Stimulated activated naive CD8-positive, alpha-beta T cell treated with anti-CD3 and anti-CD28 coated beads, Interleukin-15, Interleukin-2, amounts not matched to agents 100 U/mL and 50 U/mL, for 24 hours (primary cell): ENCODE measurements at regions not wholly inside any gene's neighbourhood (a gene's known extent, or its start where the extent isn't known, plus 50 kb on each side); places are given as distances from the start of the nearest gene placed in this dataset.

Source experiments
- ATAC-seq: fragments of 150-1000 bp; cut with Tn5 transposase; one replicate; pipeline ENCODE4 v1.10.0; 2021
- DNase-seq: peaks from one replicate; pipeline ENCODE4 v3.0.0; 2021

GRCh38 chr4:177109769-177110168 lies 199.9 kb upstream of the NEIL3 start:
- DNase-seq = no peak
- no peak for ATAC-seq

- no peak for DNase-seq
- no peak for ATAC-seq
Observed at GRCh38 chr4:177116161-177116560, 193.5 kb upstream of the NEIL3 start.

- ATAC-seq (no peak), DNase-seq (no peak)
Observed at GRCh38 chr4:177117256-177117655, 192.4 kb upstream of the NEIL3 start.

GRCh38 chr4:177118596-177118995 lies 191.1 kb upstream of the NEIL3 start:
- no peak for DNase-seq
- no peak for ATAC-seq

- no peak for ATAC-seq
- DNase-seq = no peak
Observed at GRCh38 chr4:177119021-177119471, 190.6 kb upstream of the NEIL3 start.

GRCh38 chr4:177119691-177120090 lies 190.0 kb upstream of the NEIL3 start:
- DNase-seq (no peak), ATAC-seq (no peak)

- ATAC-seq (no peak), DNase-seq (no peak)
Observed at GRCh38 chr4:177123811-177124210, 185.9 kb upstream of the NEIL3 start.

GRCh38 chr4:177124349-177125064 lies 185.2 kb upstream of the NEIL3 start:
- no peak for ATAC-seq
- DNase-seq = no peak

GRCh38 chr4:177125656-177126055 lies 184.0 kb upstream of the NEIL3 start:
- DNase-seq (no peak), ATAC-seq (no peak)

GRCh38 chr4:177127658-177128057 lies 182.0 kb upstream of the NEIL3 start:
- no peak for DNase-seq
- ATAC-seq = no peak

GRCh38 chr4:177128306-177128705 lies 181.4 kb upstream of the NEIL3 start:
- ATAC-seq (no peak), DNase-seq (no peak)

- DNase-seq (no peak), ATAC-seq (no peak)
Observed at GRCh38 chr4:177131736-177132135, 177.9 kb upstream of the NEIL3 start.

GRCh38 chr4:177147668-177148067 lies 162.0 kb upstream of the NEIL3 start:
- DNase-seq = no peak
- ATAC-seq = no peak

GRCh38 chr4:177155454-177155853 lies 154.2 kb upstream of the NEIL3 start:
- ATAC-seq (no peak), DNase-seq (no peak)

GRCh38 chr4:177159600-177159999 lies 150.1 kb upstream of the NEIL3 start:
- no peak for DNase-seq
- ATAC-seq = peak; percentile 19

GRCh38 chr4:177161781-177162180 lies 147.9 kb upstream of the NEIL3 start:
- DNase-seq = no peak
- no peak for ATAC-seq

GRCh38 chr4:177163532-177163931 lies 146.1 kb upstream of the NEIL3 start:
- ATAC-seq = no peak
- no peak for DNase-seq

- DNase-seq (no peak), ATAC-seq (no peak)
Observed at GRCh38 chr4:177171588-177171987, 138.1 kb upstream of the NEIL3 start.

- DNase-seq (no peak), ATAC-seq (no peak)
Observed at GRCh38 chr4:177175473-177175872, 134.2 kb upstream of the NEIL3 start.

- DNase-seq = no peak
- no peak for ATAC-seq
Observed at GRCh38 chr4:177177541-177178081, 132.1 kb upstream of the NEIL3 start.

- ATAC-seq (no peak), DNase-seq (no peak)
Observed at GRCh38 chr4:177178246-177178645, 131.4 kb upstream of the NEIL3 start.

- DNase-seq = no peak
Observed at GRCh38 chr4:177182166-177182565, 127.5 kb upstream of the NEIL3 start.

GRCh38 chr4:177182728-177183127 lies 126.9 kb upstream of the NEIL3 start:
- DNase-seq = no peak
- ATAC-seq = no peak

More at GRCh38 chr4:177182166-177182565, 127.5 kb upstream of the NEIL3 start:
- no peak for ATAC-seq

GRCh38 chr4:177185151-177185550 lies 124.5 kb upstream of the NEIL3 start:
- DNase-seq = no peak
- ATAC-seq = no peak
